Suprapubic skin (tissue), 3 donors: ENCODE measurements at regions not wholly inside any gene's neighbourhood (a gene's known extent, or its start where the extent isn't known, plus 50 kb on each side); places are given as distances from the start of the nearest gene placed in this dataset.

Experiments
- EP300 ChIP-seq: sonication (generic); formaldehyde crosslinking; IDR thresholded peaks from one replicate; pipeline ENCODE4 v1.6.1; 2017; ENCODE audit warnings: antibody characterized with exemption
- POLR2A ChIP-seq, 2 donors: fragments of 450-650 bp; IDR thresholded peaks; one replicate each; pipeline ENCODE4 v1.6.1; 2017; ENCODE audit warnings: antibody characterized with exemption in 2 of 2, mild to moderate bottlenecking in 2 of 2, moderate library complexity in 2 of 2
- TF ChIP-seq, protein P1 (sequence below), 2 donors: fragments of 200-600 bp in 1 of 2; fragments of 450-650 bp in 1 of 2; sonication (generic) in 1 of 2; IDR thresholded peaks; one replicate each; pipeline ENCODE4 v1.5.1; 2016 to 2019; ENCODE audit warnings: antibody characterized with exemption in 2 of 2, mild to moderate bottlenecking in 1 of 2, moderate library complexity in 1 of 2

DNA sequence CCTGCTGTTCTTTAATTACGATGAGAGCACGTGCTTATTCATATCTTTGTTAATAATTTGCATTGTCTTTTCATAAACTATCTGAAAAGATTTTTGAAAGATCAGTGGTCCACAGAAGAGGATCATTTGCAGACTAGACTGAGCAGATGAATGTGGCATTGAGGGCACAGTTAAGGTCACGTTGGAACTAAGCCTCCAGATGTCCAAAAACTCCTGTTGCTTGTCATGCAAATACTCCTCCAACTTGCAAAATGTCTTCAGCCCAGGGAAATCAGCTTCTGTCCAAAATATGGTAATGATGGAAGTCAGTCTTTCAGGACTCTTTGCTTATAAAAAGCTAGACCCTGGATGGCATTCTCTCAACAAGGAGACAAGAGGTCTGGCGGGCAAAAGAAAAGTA is 201.6 kb upstream of the TMEM260 start:
- TF ChIP-seq, protein P1, sequence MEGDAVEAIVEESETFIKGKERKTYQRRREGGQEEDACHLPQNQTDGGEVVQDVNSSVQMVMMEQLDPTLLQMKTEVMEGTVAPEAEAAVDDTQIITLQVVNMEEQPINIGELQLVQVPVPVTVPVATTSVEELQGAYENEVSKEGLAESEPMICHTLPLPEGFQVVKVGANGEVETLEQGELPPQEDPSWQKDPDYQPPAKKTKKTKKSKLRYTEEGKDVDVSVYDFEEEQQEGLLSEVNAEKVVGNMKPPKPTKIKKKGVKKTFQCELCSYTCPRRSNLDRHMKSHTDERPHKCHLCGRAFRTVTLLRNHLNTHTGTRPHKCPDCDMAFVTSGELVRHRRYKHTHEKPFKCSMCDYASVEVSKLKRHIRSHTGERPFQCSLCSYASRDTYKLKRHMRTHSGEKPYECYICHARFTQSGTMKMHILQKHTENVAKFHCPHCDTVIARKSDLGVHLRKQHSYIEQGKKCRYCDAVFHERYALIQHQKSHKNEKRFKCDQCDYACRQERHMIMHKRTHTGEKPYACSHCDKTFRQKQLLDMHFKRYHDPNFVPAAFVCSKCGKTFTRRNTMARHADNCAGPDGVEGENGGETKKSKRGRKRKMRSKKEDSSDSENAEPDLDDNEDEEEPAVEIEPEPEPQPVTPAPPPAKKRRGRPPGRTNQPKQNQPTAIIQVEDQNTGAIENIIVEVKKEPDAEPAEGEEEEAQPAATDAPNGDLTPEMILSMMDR (IDR thresholded peaks at IDR 0.05), result no peak
- TF ChIP-seq POLR2A (IDR thresholded peaks at IDR 0.05) (no peak), EP300 (no peak)
